Glomerular endothelial cell (primary cell): ENCODE measurements at regions not wholly inside any gene's neighbourhood (a gene's known extent, or its start where the extent isn't known, plus 50 kb on each side); places are given as distances from the start of the nearest gene placed in this dataset.
"Not testable (repeated sequence)": the region's sequence is repeated elsewhere in the genome, so short reads cannot be mapped to it uniquely, and the experiment has no call there.

Experiments
- DNase-seq: peaks from one replicate; pipeline ENCODE4 v3.0.0-alpha.2; 2011; ENCODE audit warnings: low read depth, low spot score; ENCODE audit errors: extremely low read depth

DNA sequence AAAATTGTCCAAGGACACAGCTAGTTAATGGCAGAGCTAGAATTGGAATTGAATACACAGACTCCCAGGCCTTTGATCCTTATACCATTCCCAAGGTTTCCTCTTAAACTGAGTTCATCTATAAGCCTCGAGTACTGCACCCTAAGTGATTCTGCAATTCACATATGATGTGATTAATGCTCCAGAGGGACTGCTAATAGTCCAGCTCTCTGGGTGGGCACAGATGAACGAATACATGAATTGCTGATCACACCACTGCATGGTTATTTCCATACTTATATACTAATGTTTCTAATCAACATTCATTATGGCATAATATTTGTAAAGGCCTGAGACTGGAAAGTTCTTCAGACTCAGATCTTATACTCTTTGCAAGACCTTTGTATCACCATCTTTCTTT is 101.8 kb downstream of the NUFIP1 start:
- DNase-seq, result no peak

DNA sequence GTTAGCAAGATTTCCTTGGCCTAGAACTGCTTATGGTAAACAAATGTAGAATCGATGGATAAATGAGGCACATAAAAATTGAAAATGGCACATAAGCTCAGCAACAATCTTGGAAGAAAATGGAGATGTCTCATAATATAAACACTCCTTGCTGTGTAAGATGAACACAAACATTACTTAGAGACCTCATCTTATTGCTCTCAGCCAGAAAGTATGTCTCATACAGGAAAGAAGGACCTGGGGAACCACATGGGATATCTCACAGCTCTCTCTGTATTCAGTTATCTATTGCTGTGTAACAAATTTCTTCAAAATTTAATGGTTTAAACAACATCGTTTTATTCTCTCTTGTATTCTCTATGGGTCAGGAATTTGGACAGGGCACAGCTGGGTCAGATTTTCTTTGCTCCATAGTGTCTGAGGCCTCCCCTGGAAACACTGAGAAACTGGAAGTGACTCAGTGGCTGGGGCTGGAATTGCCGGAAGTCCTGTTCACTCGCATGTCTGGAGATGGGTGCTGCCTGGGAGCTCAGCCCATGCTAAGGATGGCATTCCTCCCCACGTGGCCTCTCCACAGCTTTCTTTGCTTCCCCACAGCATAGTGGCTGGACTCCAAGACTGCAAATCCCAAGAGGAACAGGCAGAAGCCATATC is 105.1 kb downstream of the NUFIP1 start:
- DNase-seq, result peak; percentile 45

DNA sequence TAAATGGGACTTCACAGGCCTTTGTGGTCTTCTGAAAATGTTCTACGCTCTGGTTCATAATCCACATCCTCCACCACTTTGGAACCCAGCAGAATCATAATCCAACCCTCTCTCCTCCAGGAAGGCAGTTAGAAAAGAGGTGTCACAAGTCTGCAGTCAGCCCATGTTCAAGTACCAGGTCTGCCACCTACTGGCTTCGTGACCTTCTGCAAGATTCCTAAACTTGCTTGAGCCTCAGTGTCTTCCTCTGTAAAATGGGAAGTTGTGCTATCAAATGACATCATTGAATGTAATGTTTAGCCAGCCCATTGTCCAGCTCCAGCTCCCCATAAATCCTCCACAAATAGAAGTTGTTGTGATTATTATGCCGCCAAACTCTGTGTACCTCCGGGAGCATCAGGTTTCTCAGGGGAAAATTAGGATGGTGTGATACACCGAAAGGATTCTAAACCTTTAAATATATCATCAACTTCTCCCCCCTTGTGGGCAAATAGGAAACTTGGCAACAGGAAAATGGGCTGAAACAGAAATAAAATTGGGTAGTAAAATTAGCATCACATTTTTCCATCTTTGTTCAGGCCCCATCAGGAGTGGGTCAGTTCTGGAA is 109.7 kb downstream of the NUFIP1 start:
- no peak for DNase-seq

DNA sequence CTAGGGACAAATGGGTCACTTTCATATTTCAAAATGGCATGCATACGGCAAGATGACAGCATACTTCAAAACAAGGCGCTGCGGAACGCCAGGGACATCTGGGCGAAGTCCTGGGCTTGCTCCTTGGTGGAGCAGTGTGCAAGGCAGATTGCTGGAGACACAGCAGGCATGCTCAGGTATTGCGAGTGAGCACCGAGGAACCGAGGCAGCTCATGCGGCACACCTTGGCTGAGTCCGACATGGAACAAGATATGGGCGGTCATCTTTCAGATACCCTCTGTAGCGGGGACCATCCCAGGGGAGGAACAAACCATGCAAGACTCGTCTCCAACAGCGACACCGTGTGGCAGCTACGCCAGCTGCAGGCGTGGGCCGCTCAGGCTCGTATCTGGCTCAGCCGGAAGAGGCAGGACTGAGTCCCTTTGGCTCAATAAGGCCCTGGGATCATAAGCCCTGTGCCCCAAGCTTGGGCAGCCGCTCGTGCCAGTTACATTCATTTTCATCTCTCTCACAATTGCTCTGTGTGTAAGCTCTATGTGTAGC is 112.4 kb downstream of the NUFIP1 start:
- no peak for DNase-seq

DNA sequence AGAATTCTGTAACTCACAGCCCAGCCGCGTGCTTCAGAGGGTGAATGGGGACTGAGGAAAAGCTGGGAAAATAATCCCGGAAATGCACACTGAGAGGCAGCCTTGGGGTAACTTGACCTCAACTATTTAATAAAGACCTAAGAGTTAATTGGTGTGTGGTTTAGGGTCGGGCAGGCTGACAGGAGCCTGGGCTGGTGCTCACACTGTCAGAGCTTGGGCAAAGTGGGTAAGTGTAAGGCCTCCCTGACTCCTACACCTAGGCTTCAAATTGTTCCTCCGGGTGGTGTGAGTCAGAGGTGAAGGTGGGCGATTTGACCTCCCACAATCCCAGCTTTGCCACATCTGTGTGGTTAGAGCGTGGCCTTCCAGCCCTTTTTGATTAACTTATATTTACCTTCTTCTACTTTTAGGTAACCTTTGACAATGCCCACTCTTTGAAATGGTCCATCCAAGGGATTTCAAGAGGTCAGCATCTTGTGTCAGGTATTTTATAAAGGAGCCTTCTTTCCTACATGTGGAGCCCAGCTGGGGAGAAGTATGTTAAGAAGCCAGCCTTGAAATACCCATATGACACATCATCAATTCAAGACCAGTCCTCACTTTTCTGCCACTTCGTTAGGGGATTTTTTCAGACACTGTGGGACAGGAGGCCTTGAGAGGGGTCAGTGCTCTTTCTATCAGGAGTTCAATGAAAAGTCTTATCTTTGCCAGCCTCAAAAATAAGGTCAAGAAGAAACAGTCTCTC is 114.2 kb downstream of the NUFIP1 start:
- no peak for DNase-seq

DNA sequence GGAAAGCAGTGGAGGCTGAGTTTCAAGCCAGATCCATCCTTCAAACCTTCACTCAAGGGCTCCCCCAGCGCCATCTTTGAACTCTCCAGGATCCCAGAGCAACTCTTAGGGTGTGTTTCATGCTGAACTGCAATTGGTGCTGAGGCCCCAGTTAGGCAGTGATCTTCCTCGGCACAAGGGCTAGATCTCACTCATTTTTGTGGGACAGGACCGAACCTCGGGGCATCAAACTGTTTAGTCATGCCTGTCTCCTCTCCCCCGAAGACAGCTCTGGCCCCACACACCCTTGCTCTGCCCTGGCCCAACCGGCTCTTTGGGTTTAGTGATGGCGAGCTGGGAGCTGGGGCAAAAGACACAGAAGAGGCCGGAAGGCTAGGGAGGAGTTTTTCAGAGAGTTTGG is 115.1 kb downstream of the NUFIP1 start:
- DNase-seq, result no peak

DNA sequence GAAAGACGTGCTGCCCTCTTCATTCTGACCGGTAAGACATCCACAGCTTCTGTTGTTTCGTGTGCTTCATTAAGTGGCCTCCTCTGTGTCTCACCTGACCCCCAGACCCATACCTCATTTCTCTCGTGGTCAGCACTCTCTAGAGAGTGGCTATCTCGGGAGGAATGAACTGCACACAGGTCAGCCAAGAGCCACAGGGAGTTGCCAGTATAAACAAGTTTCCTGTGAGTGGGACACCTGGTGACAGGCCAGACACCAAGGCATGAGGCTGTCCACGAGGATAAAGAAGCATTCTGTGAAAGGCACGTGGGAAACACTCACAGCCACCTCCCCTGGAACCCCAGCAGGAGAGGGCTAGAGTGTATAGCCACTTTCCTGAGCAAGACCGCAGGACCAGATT is 115.8 kb downstream of the NUFIP1 start:
- DNase-seq, result no peak

DNA sequence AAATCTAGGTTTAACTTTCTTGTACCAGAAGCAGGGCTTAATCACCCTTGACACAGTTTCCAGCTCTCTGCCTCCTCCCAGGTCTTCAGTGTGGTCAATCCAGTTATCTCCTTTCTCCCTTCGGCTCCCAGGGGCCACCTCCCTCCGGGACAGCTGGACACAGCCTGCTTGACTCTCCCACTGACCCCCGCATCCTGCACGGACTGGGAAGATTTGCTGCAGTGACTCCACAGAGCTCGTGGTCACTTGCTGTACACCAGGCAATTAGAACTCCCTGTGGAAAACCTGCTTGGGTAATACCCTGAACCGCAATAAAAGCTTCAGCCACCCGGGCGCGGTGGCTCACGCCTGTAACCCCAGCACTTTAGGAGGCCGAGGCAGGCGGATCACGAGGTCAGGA is 116.5 kb downstream of the NUFIP1 start:
- DNase-seq, result no peak

DNA sequence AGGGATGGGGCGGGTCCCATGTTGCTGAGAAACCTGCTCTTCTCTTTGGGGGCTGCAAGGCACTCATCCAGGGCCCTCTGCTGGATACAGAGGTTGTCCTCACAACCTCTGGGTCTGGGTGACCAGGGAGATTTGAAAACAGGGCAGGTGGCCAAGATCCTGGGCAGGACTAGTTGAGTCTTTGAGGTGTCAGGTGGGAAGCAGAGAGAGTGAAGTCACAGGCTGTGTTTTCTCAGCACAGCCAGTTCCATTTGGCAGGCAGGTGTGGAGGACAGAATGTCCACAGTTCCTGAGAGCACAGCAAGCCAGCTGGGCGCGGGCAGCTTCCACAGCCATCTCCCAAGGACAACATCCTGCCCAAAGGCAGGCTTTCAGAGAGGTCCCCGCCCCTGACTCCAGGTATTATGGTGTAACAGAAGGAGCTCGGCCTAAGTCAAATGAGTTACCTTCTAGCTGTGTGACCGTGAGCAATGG is 118.8 kb downstream of the NUFIP1 start:
- no peak for DNase-seq

DNA sequence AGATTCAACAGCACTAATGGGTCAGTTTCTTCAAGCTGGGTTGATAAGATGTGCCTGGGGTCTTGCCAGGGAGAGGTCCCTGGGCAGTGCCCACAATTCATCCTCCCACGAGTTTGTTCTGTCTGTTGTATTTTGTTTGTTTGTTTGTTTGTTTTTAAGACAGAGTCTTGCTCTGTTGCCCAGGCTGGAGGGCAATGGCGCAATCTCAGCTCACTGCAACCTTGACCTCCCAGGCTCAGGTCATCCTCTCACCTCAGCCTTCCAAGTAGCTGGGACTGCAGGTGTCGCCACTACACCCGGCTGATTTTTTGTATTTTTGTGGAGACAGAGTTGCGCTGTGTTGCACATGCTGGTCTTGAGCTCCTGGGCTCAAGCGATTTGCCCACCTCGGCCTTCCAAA is 120.1 kb downstream of the NUFIP1 start:
- DNase-seq, result no peak

DNA sequence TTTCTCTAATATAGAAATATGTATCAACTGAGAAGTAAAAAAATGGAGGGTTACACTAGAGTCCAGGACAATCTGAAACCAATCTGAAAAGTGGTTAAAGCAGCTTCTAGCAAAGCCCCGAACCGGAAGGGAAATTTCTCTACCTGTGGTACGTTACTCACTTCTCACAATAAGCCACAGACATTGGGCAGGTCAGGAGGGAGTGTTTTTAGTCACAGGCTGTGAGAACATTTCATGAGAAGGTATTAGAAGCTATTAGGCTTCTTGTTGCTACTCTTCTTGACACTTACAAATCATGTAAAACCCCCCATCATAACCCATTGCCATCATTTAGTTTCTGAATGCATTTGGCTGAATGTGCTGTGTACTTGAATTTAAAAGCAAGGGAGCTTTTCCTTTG is 120.9 kb downstream of the NUFIP1 start:
- DNase-seq, result no peak

DNA sequence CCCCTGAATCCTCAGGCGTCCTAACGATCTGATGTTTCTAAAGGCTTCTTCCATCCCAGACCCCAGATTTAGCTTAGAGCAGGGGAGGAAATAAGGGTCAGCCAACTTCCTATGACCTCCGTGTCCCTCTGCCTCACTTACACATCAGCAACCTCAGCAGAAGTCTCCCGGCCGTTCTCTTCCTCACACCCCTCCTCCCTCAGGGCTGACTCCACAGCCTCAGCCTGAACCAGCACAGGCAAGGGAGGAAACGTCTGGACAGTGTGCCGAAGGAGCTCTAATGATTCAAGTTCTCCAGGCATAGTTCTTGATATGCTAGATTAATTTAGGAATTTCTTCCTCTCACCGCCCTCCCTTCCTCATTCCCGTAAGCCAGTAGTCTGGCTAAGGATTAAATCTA is 121.4 kb downstream of the NUFIP1 start:
- DNase-seq, result no peak

DNA sequence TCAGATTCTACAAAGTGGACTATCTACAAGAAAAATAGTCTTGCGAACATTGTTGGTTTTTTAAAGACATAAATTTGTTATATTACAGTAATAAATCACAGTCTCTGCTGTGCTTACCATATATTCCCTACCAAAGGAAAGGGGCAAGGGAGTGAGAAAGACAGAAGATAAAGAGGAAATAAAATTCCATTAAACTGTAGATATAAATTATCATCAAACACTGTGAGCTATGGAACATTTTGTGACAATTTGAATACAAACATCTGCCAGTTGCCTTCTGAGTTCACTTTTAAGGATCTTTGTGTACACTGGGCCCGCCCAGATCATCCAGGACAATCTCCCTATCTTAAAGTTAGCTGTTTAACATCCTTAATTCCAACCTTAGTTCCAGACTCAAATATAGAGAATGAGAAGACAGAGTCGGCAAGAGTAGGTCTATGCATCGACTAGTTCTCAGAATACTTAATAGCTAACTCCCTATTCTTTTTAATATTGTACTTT is 122.8 kb downstream of the NUFIP1 start:
- no peak for DNase-seq

DNA sequence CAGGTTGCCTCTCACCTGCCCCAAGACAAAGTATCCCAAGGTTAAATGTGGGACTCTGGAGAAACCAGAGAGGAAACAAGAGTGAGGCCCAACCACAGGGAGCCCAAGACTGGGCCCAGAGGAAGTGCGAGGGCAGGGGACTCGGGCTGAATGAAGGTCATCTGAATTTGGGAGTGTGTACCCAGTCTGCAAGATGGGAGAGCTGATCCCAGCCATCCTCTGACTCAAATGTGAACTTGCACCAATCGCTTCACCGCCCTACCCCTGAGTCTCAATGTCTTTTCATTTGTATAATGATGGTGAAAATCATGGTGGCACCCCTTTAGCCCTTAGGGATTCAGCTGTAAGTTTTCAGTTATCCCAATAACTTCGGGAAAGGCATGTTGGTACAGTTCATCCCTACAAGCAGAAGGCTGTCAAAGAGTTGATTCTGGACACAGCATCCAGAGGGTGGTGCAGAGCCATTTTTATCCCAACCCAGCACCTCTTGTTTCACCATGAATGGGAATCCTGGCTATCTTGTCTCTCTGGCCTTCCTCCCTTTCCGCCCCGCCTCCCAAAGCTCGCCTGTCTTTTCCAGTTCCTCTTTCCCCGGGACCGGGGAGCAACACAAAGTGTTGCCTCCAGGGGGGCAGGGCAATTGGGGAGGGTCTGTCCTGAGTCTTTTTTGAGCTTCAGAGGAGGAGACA is 123.4 kb downstream of the NUFIP1 start:
- DNase-seq, result no peak

DNA sequence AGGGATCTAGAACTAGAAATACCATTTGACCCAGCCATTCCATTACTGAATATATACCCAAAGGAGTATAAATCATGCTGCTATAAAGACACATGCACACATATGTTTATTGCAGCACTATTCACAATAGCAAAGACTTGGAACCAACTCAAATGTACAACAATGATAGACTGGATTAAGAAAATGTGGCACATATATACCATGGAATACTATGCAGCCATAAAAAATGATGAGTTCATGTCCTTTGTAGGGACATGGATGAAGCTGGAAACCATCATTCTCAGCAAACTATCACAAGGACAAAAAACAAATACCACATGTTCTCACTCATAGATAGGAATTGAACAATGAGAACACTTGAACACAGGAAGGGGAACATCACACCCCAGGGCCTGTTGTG is 125.6 kb downstream of the NUFIP1 start:
- DNase-seq, result not testable (repeated sequence)

DNA sequence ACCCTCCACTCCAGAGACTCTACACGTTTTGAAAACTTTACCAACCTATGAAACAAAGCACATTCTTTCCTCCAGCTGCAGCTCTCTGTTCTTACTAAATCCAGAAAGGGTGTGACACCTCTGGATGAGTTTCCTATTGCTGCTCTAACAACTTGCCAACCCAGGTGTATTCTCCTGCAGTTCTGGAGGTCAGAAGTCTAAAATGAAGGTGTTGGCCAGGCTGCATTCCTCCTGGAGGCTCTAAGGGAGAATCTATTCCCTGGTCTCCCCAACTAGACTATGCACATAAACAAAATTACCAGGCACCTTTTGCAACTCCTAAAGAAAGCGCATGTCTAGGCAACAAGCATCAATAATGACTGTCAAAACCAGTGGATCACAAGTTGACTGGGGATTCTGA is 128.8 kb downstream of the NUFIP1 start:
- no peak for DNase-seq

DNA sequence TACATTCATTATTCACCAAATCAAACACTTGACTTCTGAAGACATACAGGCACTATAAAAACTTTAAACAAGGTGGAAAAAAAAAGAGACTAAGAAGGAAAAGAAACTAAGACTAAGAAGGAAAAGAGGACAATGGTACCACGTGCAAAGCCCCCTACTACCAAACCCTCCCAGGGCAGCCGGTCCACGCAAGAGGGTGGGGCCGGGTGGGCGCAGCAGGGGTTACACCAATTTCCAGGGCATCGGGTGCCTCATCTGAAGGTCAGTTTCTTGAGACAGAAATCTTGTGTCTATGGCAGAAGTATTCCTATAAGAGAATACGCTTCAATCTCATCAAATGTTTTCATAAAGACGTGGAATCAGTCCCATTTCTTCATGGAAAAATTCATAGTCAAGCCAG is 131.5 kb downstream of the NUFIP1 start:
- DNase-seq, result no peak

DNA sequence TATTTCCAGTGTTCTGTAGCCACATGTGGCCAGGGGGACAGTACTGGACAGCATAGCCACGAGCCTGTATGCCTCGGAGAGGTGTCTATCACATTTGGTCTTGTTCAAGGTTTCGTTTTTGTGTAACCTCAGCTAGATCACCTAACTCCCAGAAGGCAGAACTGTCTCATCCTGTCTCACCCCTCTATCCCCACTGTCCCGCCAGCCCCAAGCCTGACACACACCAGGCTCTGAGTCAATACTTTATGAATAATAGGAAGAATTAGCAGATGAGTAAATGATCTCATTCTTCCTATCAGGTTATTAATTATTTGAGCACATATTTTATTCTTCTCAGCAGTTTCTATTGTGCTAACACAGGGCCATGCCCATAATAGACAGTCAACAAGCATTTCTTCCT is 132.2 kb downstream of the NUFIP1 start:
- no peak for DNase-seq

DNA sequence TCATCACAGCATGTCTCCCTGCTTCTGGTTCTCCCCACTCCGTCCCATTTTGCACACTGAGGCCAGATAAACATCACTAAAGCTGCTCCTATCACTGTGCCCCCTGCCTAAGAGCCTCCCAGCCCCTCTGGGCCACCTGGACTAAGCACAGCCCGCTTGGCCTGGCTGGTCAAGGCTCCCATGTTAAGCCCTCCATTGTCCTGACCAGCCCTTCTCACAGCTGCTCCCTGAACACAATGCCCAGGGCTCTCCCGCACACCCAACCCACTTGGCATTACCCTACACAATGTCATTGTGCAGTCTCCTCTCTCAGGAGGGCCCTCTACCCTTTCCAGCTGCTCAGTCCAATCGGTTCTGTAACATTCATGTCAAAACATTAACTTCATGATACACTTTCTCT is 133.4 kb downstream of the NUFIP1 start:
- no peak for DNase-seq

DNA sequence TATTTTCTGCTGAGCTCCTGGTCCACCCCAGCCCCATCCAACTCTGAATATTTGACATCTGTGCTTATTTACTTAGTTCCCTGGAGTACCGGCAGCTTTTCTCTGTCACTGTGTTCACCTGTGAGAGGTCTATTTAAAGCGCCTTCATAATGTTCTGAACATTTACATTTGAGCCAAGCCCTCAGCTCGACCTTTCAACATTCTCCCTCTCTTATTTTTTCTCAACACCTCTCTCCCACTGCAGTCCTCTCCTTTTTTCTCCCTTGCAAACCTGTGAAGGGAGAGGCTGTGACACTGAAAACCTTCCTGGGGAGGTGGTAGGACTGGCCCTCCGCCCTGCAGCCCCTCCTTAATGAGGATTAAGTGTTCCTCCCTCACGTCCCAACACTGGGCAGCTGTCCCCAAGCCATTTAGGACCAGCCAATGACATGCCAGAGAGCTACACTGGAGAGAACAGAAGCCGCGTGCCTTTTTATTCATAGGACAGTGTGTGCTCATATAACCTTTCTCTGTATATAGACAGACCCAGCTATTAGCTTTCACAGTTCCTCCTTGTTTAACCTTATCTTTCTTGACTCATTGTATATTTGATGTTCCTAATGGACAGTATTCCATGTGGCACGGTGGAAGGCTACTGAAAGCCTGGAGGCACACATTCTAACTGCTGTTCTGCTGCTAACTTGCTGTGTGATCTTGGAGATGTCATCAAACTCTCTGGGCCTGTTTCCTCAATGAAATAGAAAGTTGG is 134.8 kb downstream of the NUFIP1 start:
- no peak for DNase-seq
